GM12878 (cell line): ENCODE measurements at regions not wholly inside any gene's neighbourhood (a gene's known extent, or its start where the extent isn't known, plus 50 kb on each side); places are given as distances from the start of the nearest gene placed in this dataset.
A peak's percentile ranks its signal among the peaks of the same experiment; 100 is the strongest.

Source experiments
- BCL11A ChIP-seq: IDR thresholded peaks from 2 replicates; pipeline ENCODE4 v1.6.1; 2011; ENCODE audit warnings: low read depth, low read length
- DPF2 ChIP-seq: fragments of 450-650 bp; IDR thresholded peaks from 2 replicates; pipeline ENCODE4 v1.6.1; 2017; ENCODE audit warnings: mild to moderate bottlenecking
- IKZF2 ChIP-seq, 2 experiments: fragments of 450-650 bp; IDR thresholded peaks; 2 replicates each; pipeline ENCODE4 v1.6.1; 2017; ENCODE audit warnings: mild to moderate bottlenecking in 2 of 2, moderate library complexity in 2 of 2
- MEF2A ChIP-seq: IDR thresholded peaks from 2 replicates; pipeline ENCODE4 v1.6.1; 2011; ENCODE audit warnings: low read depth, mild to moderate bottlenecking, low read length, moderate library complexity; ENCODE audit not compliant: insufficient read depth
- NBN ChIP-seq: fragments of 450-650 bp; IDR thresholded peaks from 2 replicates; pipeline ENCODE4 v1.6.1; 2016
- NFIC ChIP-seq: IDR thresholded peaks from 2 replicates; pipeline ENCODE4 v1.6.1; 2012; ENCODE audit warnings: low read depth, mild to moderate bottlenecking, inconsistent platforms, low read length, moderate library complexity
- POU2F2 ChIP-seq: IDR thresholded peaks from 3 replicates; pipeline ENCODE4 v1.6.1; 2011; ENCODE audit warnings: low read depth, mild to moderate bottlenecking, low read length, borderline replicate concordance
- SUZ12 ChIP-seq: fragments of 200-600 bp; sonication (generic); IDR thresholded peaks from one replicate; pipeline ENCODE4 v1.6.1; 2018; ENCODE audit warnings: antibody characterized with exemption, mild to moderate bottlenecking; ENCODE audit not compliant: unreplicated experiment
- WRNIP1 ChIP-seq: IDR thresholded peaks from 2 replicates; pipeline ENCODE4 v1.6.1; 2011; ENCODE audit warnings: low read depth, low read length, improper control_type of control experiment, borderline replicate concordance
- ZNF24 ChIP-seq: fragments of 450-650 bp; IDR thresholded peaks from 2 replicates; pipeline ENCODE4 v1.6.1; 2017; ENCODE audit warnings: antibody characterized with exemption, mild to moderate bottlenecking
- TF ChIP-seq, protein P1 (sequence below): fragments of 450-650 bp; IDR thresholded peaks from 2 replicates; pipeline ENCODE4 v1.6.1; 2016; ENCODE audit warnings: mild to moderate bottlenecking
- TF ChIP-seq, protein P2 (sequence below): IDR thresholded peaks from 2 replicates; pipeline ENCODE4 v1.6.1; 2011; ENCODE audit warnings: mild to moderate bottlenecking, low read depth, low read length, moderate library complexity; ENCODE audit not compliant: insufficient replicate concordance

DNA sequence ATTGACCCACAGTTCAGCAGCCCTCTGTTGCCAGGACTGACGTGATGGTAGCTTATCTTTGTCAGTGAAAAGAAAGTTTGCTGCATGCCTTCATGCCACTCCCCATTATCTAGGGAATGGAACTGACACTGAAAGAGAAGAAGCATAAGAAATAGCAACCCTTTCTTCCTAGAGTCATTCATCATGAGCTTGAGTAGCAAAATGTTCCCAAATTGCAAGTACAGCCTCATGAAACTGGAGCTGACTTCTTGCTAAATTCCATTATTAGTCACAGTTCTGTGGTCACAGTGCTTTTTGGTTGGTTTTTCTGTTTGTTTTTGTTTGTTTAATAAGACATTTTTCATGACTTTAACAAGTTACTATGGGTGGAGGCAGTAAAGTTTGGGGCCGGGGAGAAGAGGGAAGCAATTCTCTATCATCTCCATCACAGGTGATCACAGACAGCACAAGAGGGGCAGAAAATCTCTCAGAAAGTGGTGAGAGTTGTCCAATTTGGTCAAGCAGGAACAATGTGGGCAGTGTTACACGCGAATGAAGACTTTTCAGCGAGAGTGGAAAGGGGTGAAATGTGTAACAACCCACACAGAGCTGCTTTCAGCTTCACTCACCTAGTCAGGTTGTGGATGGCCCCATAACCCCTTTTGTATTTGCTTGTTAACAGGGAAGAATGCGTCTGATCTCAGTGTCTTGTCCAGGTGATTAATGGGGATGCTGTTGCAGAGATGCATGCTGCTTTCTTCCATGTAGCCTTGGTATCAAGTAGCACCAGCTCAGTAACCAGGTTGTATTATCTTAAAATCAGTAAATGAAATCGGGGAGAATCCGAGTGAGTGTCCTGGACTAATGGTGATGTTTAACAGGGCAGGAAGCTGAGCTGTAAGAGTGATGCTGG lies 440.4 kb downstream of the DMRT2 start (continued):
- TF ChIP-seq, protein P1, sequence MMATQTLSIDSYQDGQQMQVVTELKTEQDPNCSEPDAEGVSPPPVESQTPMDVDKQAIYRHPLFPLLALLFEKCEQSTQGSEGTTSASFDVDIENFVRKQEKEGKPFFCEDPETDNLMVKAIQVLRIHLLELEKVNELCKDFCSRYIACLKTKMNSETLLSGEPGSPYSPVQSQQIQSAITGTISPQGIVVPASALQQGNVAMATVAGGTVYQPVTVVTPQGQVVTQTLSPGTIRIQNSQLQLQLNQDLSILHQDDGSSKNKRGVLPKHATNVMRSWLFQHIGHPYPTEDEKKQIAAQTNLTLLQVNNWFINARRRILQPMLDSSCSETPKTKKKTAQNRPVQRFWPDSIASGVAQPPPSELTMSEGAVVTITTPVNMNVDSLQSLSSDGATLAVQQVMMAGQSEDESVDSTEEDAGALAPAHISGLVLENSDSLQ: peak; percentile 42; the same call in 1 of the 2 replicates
- TF ChIP-seq NFIC (peak; percentile 87), SUZ12 (no peak), POU2F2 (no peak), ZNF24 (no peak), DPF2 (peak; percentile 86), NBN (0 out of 2 replicates have a peak, but pooled peaks have one; percentile 33), MEF2A (0 out of 2 replicates have a peak, but pooled peaks have one; percentile 7), WRNIP1 (no peak), IKZF2 (IDR thresholded peaks at IDR 0.05) (peak; percentile 79 to 82), BCL11A (peak; percentile 84)
- TF ChIP-seq, protein P2, sequence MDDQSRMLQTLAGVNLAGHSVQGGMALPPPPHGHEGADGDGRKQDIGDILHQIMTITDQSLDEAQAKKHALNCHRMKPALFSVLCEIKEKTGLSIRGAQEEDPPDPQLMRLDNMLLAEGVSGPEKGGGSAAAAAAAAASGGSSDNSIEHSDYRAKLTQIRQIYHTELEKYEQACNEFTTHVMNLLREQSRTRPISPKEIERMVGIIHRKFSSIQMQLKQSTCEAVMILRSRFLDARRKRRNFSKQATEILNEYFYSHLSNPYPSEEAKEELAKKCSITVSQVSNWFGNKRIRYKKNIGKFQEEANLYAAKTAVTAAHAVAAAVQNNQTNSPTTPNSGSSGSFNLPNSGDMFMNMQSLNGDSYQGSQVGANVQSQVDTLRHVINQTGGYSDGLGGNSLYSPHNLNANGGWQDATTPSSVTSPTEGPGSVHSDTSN: peak; percentile 60
